HEK293T (cell line): ENCODE measurements at regions not wholly inside any gene's neighbourhood (a gene's known extent, or its start where the extent isn't known, plus 50 kb on each side); places are given as distances from the start of the nearest gene placed in this dataset.

Source experiments
- BHLHE40 ChIP-seq: fragments of 450-650 bp; IDR thresholded peaks from 2 replicates; pipeline ENCODE4 v1.6.1; 2016; ENCODE audit warnings: mild to moderate bottlenecking, moderate library complexity, borderline replicate concordance
- ELF4 ChIP-seq: fragments of 450-650 bp; IDR thresholded peaks from 2 replicates; pipeline ENCODE4 v1.6.1; 2017; ENCODE audit warnings: antibody characterized with exemption
- FOXA1 ChIP-seq: fragments of 450-650 bp; IDR thresholded peaks from 2 replicates; pipeline ENCODE4 v1.6.1; 2016; ENCODE audit warnings: mild to moderate bottlenecking
- FOXK2 ChIP-seq: fragments of 450-650 bp; IDR thresholded peaks from 2 replicates; pipeline ENCODE4 v1.6.1; 2016; ENCODE audit warnings: mild to moderate bottlenecking
- HDGF ChIP-seq: fragments of 450-650 bp; IDR thresholded peaks from 2 replicates; pipeline ENCODE4 v1.6.1; 2017; ENCODE audit warnings: antibody characterized with exemption, borderline replicate concordance
- LEF1 ChIP-seq: fragments of 450-650 bp; IDR thresholded peaks from 2 replicates; pipeline ENCODE4 v1.6.1; 2017; ENCODE audit warnings: mild to moderate bottlenecking, borderline replicate concordance
- SP1 ChIP-seq: fragments of 450-650 bp; IDR thresholded peaks from 2 replicates; pipeline ENCODE4 v1.6.1; 2017
- SUZ12 ChIP-seq: fragments of 450-650 bp; IDR thresholded peaks from 2 replicates; pipeline ENCODE4 v1.6.1; 2016; ENCODE audit warnings: mild to moderate bottlenecking
- TARDBP ChIP-seq: fragments of 450-650 bp; IDR thresholded peaks from 2 replicates; pipeline ENCODE4 v1.6.1; 2016
- ZNF384 ChIP-seq: fragments of 450-650 bp; IDR thresholded peaks from 2 replicates; pipeline ENCODE4 v1.6.1; 2016

- TF ChIP-seq TARDBP = no peak
- TF ChIP-seq BHLHE40 = no peak
- TF ChIP-seq SP1 = no peak
- TF ChIP-seq ZNF384 = no peak
- no peak for TF ChIP-seq ELF4
- TF ChIP-seq SUZ12 = no peak
- TF ChIP-seq LEF1 = no peak
- TF ChIP-seq HDGF = no peak
- no peak for TF ChIP-seq FOXA1
- no peak for TF ChIP-seq FOXK2
Observed at GRCh38 chr7:149664666-149665065, 108.7 kb downstream of the ZNF467 start.
